HL-60/S4 treated with retinoic acid at 250 ng/mL for 4 days and 3 days (cell line): ENCODE measurements at regions not wholly inside any gene's neighbourhood (a gene's known extent, or its start where the extent isn't known, plus 50 kb on each side); places are given as distances from the start of the nearest gene placed in this dataset.

Source experiments
- in situ Hi-C: fragments of 300-500 bp; cut with MboI; formaldehyde crosslinking; loops from 2 replicates; pipeline ENCODE4 v1.7.0; 2022; ENCODE audit warnings: low sequenced_read_pairs

DNA sequence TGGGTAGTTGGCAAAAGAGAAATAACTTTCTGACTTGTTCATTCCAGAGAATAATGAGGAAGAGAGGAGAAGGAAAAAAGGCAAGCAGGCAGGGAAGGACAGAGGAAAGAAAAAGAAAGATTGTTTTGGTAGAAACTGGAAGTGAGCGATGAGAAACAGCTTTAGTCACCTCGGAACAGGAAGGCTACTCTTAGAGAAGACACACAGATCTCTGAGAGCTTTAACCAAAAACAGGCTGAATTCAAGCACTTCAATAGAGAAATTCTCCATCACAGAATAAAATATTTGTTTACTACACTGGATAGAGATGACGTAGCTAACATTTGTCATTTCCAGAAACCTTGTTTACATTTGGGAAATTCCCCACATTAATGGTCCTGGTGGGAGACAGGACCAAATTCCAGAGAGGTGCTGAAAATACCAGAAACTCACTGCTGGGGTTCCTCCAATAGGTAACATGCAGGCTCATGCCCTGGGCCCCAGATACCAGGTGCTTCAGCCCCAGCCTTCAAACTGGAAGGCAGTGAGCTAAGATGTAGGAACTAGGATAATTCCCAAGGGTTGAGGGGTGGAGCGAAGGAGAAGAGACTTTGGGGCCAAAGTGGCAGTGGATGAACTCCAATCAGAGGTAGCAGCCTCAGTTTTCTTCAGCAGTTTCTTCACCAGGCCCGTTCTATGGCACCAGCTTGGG is 227.7 kb upstream of the GRAMD2B start:
- in situ Hi-C loops = no loop called here

DNA sequence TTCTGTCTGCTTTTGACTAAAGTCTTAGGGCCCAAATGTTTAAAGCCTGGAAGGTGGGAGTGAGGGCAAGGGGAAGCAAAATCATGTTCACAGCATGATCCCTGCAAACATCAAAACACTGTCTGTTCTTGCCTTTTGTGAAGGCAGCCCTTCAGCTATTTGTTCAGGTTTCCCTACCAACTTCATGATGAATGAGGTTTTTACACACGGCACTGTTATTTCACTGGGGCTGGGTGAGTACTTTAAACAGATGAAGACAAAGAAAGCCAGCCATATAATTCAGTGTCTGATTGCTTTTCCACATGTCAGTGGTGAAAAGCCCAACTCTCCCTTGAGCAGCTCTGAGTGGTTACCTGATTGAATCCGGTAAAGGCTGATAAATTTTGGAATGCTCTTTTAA is 224.7 kb upstream of the GRAMD2B start:
- in situ Hi-C loops = no loop called here

- in situ Hi-C loops = no loop called here
Measured at GRCh38 chr5:126199467-126199866, 223.7 kb upstream of the GRAMD2B start.

DNA sequence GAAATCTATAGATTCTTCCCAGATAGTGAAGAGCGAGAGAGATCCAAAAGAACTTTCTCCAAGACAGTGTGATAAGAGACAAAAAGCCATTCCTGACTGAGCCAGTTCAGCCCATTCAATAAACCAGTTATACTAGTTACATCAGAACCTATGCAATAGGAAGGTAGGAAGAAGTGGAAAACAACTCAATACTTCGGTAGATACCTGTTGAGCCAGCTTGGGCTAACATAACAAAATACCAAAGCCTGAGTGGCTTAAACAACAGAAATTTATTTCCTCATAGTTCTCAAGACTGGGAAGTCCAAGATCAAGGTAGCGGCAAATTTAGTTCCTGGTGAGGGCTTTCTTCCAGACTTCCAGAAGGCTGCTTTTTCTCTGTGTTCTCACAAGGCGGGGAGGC is 214.5 kb upstream of the GRAMD2B start:
- in situ Hi-C loops = no loop called here

DNA sequence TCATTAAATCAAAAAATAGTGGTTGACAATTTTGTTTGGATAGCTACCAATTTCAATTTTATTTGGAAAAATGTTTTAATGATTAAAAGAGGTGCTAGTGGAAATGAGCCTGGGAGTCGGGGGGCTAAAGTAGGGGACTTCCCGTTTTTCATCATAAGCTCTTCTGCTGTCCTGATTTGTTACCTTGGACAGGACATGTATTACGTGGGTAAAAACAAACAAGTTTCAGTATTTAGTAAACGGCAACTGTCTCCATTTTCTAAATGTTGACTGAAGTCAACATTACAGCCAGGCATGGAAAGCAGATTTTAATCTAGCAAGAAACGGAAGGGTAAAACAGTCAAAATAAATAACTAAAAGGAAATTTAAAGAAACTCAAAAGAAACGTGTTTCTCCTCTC is 212.3 kb upstream of the GRAMD2B start:
- in situ Hi-C loops = no loop called here

DNA sequence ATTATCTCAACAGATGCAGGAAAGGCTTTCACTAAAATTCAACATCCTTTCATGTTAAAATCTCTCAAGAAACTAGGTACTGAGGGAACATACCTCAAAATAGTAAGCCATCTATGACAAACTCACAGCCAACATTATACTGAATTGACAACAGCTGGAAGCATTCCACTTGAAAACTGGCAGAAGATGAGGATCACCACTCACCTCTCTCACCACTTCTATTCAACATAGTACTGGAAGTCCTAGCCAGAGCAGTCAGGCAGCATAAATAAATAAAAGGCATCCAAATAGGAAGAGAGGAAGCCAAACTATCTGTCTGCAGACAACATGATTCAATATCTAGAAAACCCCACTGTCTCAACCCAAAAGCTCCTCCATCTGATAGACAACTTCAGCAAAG is 203.6 kb upstream of the GRAMD2B start:
- in situ Hi-C loops = no loop called here

GRCh38 chr5:126220725-126221124 is 202.5 kb upstream of the GRAMD2B start:
- in situ Hi-C loops = no loop called here

- in situ Hi-C loops = no loop called here
Measured at GRCh38 chr5:126228934-126229333, 194.3 kb upstream of the GRAMD2B start.

DNA sequence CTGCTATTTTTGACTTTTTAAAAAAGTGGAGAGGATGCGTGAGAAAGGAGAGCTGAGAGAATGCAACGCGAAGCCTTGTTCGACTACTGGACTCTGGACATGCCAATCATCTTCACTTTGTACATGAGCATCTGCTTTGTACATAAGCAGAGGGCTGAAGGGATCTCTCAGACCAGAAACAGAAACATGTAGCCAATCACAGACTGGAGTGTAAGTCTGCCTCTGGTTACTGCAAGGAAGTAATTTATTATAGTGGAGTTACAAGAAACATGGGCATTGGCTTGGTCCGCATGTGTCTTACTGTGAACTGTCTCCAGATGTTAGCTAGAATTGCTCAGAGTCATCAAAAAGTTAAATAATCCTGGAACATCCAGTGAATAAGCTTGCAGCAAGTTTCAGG is 190.0 kb upstream of the GRAMD2B start:
- in situ Hi-C loops = no loop called here

- in situ Hi-C loops = no loop called here
Measured at GRCh38 chr5:126234563-126235195, 188.5 kb upstream of the GRAMD2B start.

- in situ Hi-C loops = no loop called here
Measured at GRCh38 chr5:126235628-126236027, 187.6 kb upstream of the GRAMD2B start.

DNA sequence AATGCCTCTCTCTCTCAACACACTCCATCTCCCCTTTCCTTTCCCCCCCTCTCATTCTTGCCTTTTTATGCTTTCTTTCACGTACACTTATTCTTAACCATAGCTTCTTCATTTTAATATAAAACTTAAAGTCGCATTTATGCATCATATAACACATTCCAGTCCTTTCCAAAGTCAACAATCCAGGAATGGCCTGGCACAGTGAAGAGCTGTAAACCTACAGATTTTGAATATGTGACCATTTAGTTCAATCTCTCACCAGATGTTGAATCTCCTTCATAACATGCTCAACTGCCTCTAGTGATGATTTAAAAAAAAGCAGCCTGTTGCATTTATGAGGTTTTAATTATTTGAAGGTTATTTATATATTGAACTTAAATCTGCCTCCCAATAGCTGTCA is 186.2 kb upstream of the GRAMD2B start:
- in situ Hi-C loops = no loop called here

- in situ Hi-C loops = no loop called here
Measured at GRCh38 chr5:126248611-126249010, 174.6 kb upstream of the GRAMD2B start.

DNA sequence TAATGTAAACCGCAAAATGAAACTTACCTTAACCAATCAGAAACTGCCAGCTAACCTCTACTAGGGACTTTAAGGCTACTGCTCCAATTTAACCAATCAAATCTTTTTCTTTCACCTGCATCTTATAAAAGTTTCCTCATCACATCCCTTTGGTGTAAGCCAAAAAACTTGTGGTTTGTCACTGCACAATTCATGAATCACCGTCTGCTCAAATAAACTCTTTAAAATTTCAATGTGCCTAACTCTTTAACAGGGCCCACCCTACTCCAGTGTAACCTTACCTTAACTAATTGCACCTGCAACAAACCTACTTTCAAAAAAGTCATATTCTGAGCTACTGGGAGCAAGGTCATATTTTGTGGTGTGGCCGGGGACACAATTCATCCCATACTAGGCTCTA is 172.2 kb upstream of the GRAMD2B start:
- in situ Hi-C loops = no loop called here

DNA sequence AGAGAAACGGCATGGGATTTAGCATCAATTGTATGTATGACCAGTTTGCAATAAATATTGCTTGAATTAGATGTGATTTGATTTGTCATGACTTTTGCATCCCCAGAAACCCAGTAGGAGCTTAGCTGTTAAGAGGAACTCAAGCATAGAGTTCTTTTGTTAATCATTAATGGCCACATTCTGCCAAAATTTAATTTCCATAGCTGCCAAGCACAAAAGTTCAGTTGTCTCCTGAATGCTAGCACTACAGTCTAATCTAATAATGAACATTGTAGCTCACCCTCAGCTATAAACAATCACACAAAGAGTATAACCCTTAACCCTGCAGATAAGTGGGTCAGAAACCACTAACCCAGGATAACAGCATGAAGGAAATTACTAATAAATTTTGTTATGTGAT is 169.8 kb upstream of the GRAMD2B start:
- in situ Hi-C loops = no loop called here

DNA sequence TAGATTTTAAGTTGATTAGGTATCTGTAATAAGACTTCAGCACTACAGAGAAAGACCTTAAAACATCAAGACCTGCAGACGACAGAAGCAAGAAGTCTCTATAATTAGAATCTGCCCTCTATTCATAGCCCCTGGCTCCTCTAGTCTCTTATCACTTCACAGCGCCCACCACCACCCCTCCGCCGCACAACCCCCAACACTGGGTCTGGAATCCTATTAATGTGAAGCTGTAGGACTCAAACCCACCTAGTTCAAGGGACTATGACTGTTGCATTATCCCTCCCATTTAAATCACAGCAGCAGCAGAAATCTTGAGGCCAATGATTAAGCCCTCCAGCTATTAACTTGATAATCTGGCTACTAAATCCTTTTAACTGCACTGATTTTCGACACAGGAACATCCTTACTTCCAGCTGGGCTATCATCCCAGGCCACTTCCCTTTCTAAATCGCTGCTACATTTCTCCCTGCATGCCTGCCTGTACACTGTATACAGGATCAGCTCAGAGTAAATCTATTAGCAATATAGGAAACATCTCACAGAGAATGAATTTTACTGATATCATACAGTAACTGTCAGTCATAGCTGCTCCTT is 159.5 kb upstream of the GRAMD2B start:
- in situ Hi-C loops = no loop called here

- in situ Hi-C loops = no loop called here
Measured at GRCh38 chr5:126265917-126266316, 157.3 kb upstream of the GRAMD2B start.

- in situ Hi-C loops = no loop called here
Measured at GRCh38 chr5:126267438-126267837, 155.8 kb upstream of the GRAMD2B start.

- in situ Hi-C loops = no loop called here
Measured at GRCh38 chr5:126268697-126269315, 154.4 kb upstream of the GRAMD2B start.

GRCh38 chr5:126269511-126269910 is 153.7 kb upstream of the GRAMD2B start:
- in situ Hi-C loops = no loop called here

DNA sequence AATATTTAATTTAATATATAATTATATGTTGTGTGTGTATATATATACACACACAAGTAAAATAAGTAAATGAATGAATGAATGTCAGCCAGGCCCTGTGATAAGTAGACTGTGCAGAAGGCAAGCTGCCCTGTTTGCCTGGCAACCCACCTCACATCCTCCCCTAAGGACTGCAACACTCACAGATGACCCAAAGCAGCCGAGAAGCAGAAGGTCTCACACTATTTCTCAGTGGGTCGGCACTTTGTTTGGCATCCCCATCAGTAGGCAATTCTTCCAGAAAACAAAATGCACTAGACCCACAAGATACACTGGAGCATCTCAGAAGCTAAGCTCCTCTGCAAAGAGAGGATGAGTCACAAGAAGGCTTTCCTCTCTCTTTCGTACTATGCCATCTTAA is 152.1 kb upstream of the GRAMD2B start:
- in situ Hi-C loops = no loop called here
